K562 (cell line): ENCODE measurements at regions not wholly inside any gene's neighbourhood (a gene's known extent, or its start where the extent isn't known, plus 50 kb on each side); places are given as distances from the start of the nearest gene placed in this dataset.

Source experiments
- ATAC-seq: fragments of 200-7000 bp; cut with Tn5 transposase; 3 replicates; pipeline ENCODE4 v1.9.1; 2020; ENCODE audit warnings: moderate library complexity
- BruUV-seq: library from RNA; stranded (reverse); fragments of 400-500 nt; replicated peaks from 2 replicates; lab custom pipeline; 2021; lab: Mats Ljungman, UMichigan
- CTCF ChIA-PET: fragments of 300-600 bp; formaldehyde crosslinking; extraction: SDS; loops from one replicate; lab custom pipeline; 2021; ENCODE audit warnings: low intra/inter-chr PET ratio; lab: Yijun Ruan, JAX
- POLR2A ChIA-PET: fragments of 300-600, 350-650 bp; sonication (Branson Sonifier 250); formaldehyde crosslinking; extraction: SDS; loops from one replicate; lab custom pipeline; 2021; ENCODE audit warnings: antibody characterized with exemption, inconsistent platforms; lab: Yijun Ruan, JAX
- DNase-seq, 4 experiments: peaks; one replicate each; pipeline versions ENCODE4 v3.0.0 to v3.0.0-alpha.2; 2011 to 2018; ENCODE audit warnings: low spot score in 3 of 4, mixed read lengths in 3 of 4; ENCODE audit errors: extremely low read depth in 1 of 4
- FAIRE-seq: peaks from 2 replicates; lab custom pipeline; 2011; peaks lifted over from hg19 to GRCh38; lab: Jason Lieb, UNC
- H2AFZ ChIP-seq: 2 replicates; pipeline ENCODE4 v1.6.0; 2011; ENCODE audit warnings: low read depth, low read length, control low read depth, inconsistent platforms
- H3K27ac ChIP-seq: fragments of 200-600 bp; 3 replicates; pipeline ENCODE4 v1.8.0; 2011; ENCODE audit warnings: low read depth, mild to moderate bottlenecking, control low read depth, inconsistent platforms, low read length, moderate library complexity, mixed read lengths; ENCODE audit errors: extremely low read depth
- H3K27me3 ChIP-seq, 2 experiments: fragments of 300-600 bp in 1 of 2; 2 replicates in 1 of 2; 3 replicates in 1 of 2; pipeline versions ENCODE4 v1.6.0 to v1.8.0; 2011; ENCODE audit warnings: inconsistent platforms in 2 of 2, low read length in 2 of 2, mild to moderate bottlenecking in 1 of 2, mixed read lengths in 1 of 2, moderate library complexity in 1 of 2; ENCODE audit not compliant: control insufficient read depth in 2 of 2, insufficient read depth in 2 of 2
- H3K36me3 ChIP-seq: fragments of 300-600 bp; 3 replicates; pipeline ENCODE4 v1.8.0; 2011; ENCODE audit warnings: mild to moderate bottlenecking, low read length, inconsistent platforms; ENCODE audit not compliant: control insufficient read depth, insufficient read depth
- H3K4me1 ChIP-seq, 2 experiments: fragments of 200-600 bp in 1 of 2; replicated peaks in 1 of 2; 2 replicates in 1 of 2; 3 replicates in 1 of 2; pipeline versions ENCODE4 v1.5.1 to v1.8.0; 2011; ENCODE audit warnings: inconsistent platforms in 2 of 2, low read length in 2 of 2, mild to moderate bottlenecking in 1 of 2, mixed read lengths in 1 of 2, moderate library complexity in 1 of 2; ENCODE audit not compliant: control insufficient read depth in 2 of 2, insufficient read depth in 2 of 2
- H3K4me2 ChIP-seq: 2 replicates; pipeline ENCODE4 v1.6.1; 2011; ENCODE audit warnings: low read length, control low read depth, inconsistent platforms, mixed read lengths; ENCODE audit not compliant: insufficient read depth
- H3K4me3 ChIP-seq: fragments of 200-600 bp; sonication (generic), shearing (Covaris generic); 2 replicates; pipeline ENCODE4 v1.5.1; 2016; ENCODE audit warnings: control low read depth, inconsistent platforms
- H3K79me2 ChIP-seq: fragments of 200-600 bp; 3 replicates; pipeline ENCODE4 v1.8.0; 2011; ENCODE audit warnings: low read length, inconsistent platforms; ENCODE audit not compliant: control insufficient read depth, insufficient read depth
- H3K9ac ChIP-seq, 2 experiments: 2 replicates each; pipeline versions ENCODE4 v1.6.0 to v1.6.1; 2011; ENCODE audit warnings: low read depth in 2 of 2, low read length in 2 of 2, control low read depth in 1 of 2, inconsistent platforms in 1 of 2, mild to moderate bottlenecking in 1 of 2, mixed read lengths in 1 of 2; ENCODE audit not compliant: insufficient read depth in 1 of 2
- H3K9me1 ChIP-seq: one replicate; pipeline ENCODE4 v1.6.0; 2011; ENCODE audit warnings: inconsistent platforms, mild to moderate bottlenecking, low read length, moderate library complexity; ENCODE audit not compliant: control insufficient read depth, insufficient read depth
- H3K9me3 ChIP-seq: replicated peaks from 2 replicates; pipeline ENCODE4 v1.5.1; 2011; ENCODE audit warnings: low read depth, low read length, inconsistent platforms; ENCODE audit not compliant: control insufficient read depth, insufficient read depth
- H4K20me1 ChIP-seq: replicated peaks from 2 replicates; pipeline ENCODE4 v1.6.1; 2011; ENCODE audit warnings: low read length, inconsistent platforms, mixed read lengths; ENCODE audit not compliant: control insufficient read depth, insufficient read depth
- ZNF134 ChIP-seq: fragments of 250-450 bp; sonication (Bioruptor Pico); conservative IDR thresholded peaks from 2 replicates; pipeline ENCODE4 v1.4.0; 2020
- ZNF592 ChIP-seq: fragments of 450-650 bp; IDR thresholded peaks from 2 replicates; pipeline ENCODE4 v1.6.1; 2017; ENCODE audit warnings: antibody characterized with exemption, mild to moderate bottlenecking
- WGBS: fragments of 100-300 bp; shearing (Covaris generic); methylation state at CpG from one replicate; pipeline ENCODE4 v1.1.6; 2016; ENCODE audit warnings: low coverage, mixed read lengths; ENCODE audit not compliant: insufficient coverage; ENCODE audit errors: missing lambda C conversion rate; 5-methylcytosine and 5-hydroxymethylcytosine counted together
- in situ Hi-C: fragments of 300-500 bp; cut with MboI; formaldehyde crosslinking; loops from 4 replicates; pipeline ENCODE4 v1.15.0; 2018; ENCODE audit warnings: inconsistent platforms, mixed read lengths
- intact Hi-C: fragments of 100-400 bp; cut with micrococcal nuclease; formaldehyde crosslinking; loops from 2 replicates; pipeline ENCODE4 v1.14.2; 2022

- Histone ChIP-seq H3K4me3 (no peak overlapping the region), H3K9ac (no peak overlapping the region), H3K79me2 (no peaks in the 10 kb centered on the region), H2AFZ (no peak overlapping the region), H3K4me2 (no peak overlapping the region), H3K36me3 (no peaks in the 10 kb centered on the region), H3K9me1 (no peaks in the 10 kb centered on the region), H3K9me3 (no peaks in the 10 kb centered on the region), H3K27me3 (no peaks in the 10 kb centered on the region), H4K20me1 (no peaks in the 10 kb centered on the region), H3K4me1 (no peaks in the 10 kb centered on the region), H3K27ac (no peak overlapping the region)
- ATAC-seq (no peak), FAIRE-seq (no peak), DNase-seq (no peak)
- BruUV-seq = no TSS peak
- 0% methylated on average over 1 of the region's 1 CpG for WGBS
- intact Hi-C loops = no loop called here
- ChIA-PET POLR2A (no interaction called here), CTCF (no interaction called here)
- in situ Hi-C loops = no loop called here
- no peak for TF ChIP-seq ZNF592
- TF ChIP-seq ZNF134 = peak; percentile 83
- TF ChIP-seq, all 486 proteins: peak for 1
Observed at GRCh38 chr6:127019828-127020227, 98.6 kb upstream of the RSPO3 start.
